ENCODE measurements at regions not wholly inside any gene's neighbourhood (a gene's known extent, or its start where the extent isn't known, plus 50 kb on each side); places are given as distances from the start of the nearest gene placed in this dataset.
"Not testable (repeated sequence)": the region's sequence is repeated elsewhere in the genome, so short reads cannot be mapped to it uniquely, and the experiment has no call there.

DNA sequence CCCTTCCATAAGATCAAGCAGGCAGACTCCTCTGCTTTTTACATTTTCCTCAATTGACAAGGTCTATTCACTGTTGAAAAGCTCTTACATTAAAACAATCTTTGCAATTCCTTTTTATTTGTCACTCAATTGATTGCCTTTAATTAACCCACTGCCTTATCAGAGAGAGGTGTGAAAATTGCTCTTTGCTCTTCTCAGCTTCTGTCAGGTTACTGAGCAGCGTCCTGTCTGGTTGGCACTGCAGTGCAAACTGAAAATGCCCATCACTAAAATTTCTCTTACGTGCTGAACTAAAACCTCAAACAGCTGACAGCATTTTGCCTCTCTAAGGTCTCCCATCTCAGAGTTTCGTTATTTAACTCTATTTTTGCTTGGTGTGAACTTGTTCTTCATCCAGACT, 504.1 kb upstream of the ATXN7L3B start:
- intact Hi-C loops (cut with DNase I), result no loop called here
- no peak for DNase-seq

- intact Hi-C loops (cut with DNase I); DNase-seq: not testable (repeated sequence)
Measured at GRCh38 chr12:74039138-74039537, 498.5 kb upstream of the ATXN7L3B start.

DNA sequence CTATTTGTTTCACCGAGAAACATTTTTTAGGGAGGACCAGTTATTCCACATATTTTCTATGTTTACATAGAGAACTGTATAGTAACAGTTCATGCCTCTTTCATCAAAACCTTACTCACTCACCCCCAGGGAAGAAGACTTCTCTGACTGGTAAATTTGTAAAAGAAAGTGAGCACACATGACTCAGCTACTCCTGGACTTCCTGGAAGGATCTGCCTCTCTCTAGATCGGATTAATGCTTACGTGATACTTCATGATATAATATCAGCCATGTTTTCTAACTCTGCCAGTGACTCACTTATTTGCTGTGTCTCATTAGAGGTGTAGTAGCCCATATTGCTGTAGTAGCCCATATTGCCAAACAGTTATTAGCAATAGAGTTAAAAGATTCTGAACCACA, 494.3 kb upstream of the ATXN7L3B start:
- no peak for DNase-seq
- intact Hi-C loops (cut with DNase I), result no loop called here

GRCh38 chr12:74049348-74049747, 488.3 kb upstream of the ATXN7L3B start:
- intact Hi-C loops (cut with DNase I), result no loop called here
- no peak for DNase-seq

GRCh38 chr12:74051848-74052247, 485.8 kb upstream of the ATXN7L3B start:
- intact Hi-C loops (cut with DNase I), result no loop called here
- DNase-seq, result no peak

- peak in 2 of 10 donors; percentile 47 for DNase-seq
- intact Hi-C loops (cut with DNase I), result no loop called here
Measured at GRCh38 chr12:74066476-74066875, 471.2 kb upstream of the ATXN7L3B start.

GRCh38 chr12:74071182-74071581, 466.5 kb upstream of the ATXN7L3B start:
- intact Hi-C loops (cut with DNase I), result no loop called here
- DNase-seq, result no peak

DNA sequence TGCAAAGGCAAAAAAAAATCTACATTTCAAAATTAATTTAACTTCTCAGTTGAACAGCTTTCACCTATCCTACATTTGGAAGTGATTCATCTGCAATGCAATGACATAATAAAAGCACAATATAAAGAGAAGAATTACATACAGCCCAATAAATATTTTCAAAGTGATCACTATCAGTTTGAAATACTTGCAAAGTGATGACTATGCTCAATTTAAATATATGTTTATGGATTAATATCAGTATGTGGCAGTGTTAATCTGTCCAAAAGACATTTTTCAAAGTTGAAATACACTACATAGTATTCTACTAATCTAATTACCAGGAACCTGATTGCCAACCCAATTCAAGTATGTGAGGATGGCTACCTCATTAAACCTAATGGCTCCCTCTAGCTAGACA, 460.7 kb upstream of the ATXN7L3B start:
- intact Hi-C loops (cut with DNase I), result no loop called here
- no peak for DNase-seq

GRCh38 chr12:74105434-74105833, 432.2 kb upstream of the ATXN7L3B start:
- intact Hi-C loops (cut with DNase I), result no loop called here
- no peak for DNase-seq

DNA sequence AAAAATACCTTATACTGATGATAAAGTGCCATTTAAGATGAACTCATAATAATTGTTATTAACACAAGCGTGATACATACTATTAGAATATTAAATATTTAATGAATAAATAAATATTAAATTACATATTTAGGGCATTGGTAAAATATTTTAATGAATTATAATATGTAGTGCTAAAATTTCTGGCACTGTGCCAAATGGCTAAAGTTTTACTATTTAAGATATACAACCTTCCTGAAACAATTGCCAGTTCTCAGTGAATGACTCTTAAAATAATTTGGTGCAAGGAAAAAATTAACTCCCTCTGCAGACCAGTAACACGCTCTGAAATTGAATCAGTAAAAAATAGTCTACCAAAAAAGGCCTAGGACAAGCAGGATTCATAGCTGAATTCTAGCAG, 428.9 kb upstream of the ATXN7L3B start:
- no peak for DNase-seq
- intact Hi-C loops (cut with DNase I), result no loop called here

DNA sequence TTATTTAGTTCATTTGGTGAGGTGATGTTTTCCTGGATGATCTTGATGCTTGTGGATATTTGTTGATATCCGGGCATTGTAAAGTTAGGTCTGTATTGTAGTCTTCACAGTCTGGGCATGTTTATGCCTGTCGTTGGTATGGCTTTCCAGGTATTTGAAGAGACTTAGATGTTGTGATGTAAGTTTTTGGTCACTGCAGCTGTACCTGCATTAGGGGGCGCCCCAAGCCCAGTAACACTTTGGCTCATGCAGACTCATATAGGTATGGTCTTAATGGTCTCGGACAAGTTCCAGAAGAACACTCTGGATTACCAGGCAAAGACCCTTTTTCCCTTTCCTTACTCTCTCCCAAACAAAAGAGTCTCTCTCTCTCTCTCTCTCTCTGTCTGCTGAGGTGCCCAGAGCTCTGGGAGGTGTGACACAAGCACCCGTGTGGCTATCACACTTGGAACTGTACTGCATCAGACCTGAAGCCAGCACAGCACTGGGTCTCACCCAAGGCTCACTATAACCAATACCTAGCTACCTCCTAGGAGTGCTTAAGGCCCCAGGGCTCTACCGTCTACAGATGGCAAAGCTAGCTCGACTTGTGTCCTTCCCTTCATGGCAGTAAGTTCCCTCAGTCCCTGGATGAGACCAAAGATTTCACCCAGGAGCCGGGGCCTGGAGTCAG, 425.8 kb upstream of the ATXN7L3B start:
- peak in 5 of 10 donors; percentile 9 to 88 (median 48) for DNase-seq
- intact Hi-C loops (cut with DNase I), result loop anchor here (5.0 kb wide), 1 partner anchor 300 kb away; no protein-coding TSS in a partner anchor

GRCh38 chr12:74119811-74120362, 417.7 kb upstream of the ATXN7L3B start:
- DNase-seq, result peak in 5 of 10 donors; percentile 17 to 79 (median 32)
- intact Hi-C loops (cut with DNase I), result no loop called here

DNA sequence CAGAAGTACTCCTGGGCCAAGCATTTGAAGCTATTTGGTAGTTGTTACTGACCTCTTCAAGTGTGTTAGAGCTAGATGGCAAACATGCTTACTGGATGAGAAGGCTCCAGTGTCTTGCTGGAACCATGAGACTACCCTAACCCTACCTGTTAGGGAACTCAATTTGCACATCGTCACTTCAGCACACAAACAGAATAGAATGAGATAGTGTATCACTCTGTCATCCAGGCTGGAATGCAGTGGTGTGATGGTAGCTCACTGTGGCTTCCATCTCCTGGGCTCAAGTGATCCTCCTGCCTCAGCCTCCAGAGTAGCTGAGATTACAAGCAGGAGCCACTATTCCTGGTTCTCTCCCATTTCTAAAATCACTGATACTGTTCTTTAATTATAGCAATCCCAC, 417.0 kb upstream of the ATXN7L3B start:
- intact Hi-C loops (cut with DNase I), result no loop called here
- DNase-seq, result no peak

DNA sequence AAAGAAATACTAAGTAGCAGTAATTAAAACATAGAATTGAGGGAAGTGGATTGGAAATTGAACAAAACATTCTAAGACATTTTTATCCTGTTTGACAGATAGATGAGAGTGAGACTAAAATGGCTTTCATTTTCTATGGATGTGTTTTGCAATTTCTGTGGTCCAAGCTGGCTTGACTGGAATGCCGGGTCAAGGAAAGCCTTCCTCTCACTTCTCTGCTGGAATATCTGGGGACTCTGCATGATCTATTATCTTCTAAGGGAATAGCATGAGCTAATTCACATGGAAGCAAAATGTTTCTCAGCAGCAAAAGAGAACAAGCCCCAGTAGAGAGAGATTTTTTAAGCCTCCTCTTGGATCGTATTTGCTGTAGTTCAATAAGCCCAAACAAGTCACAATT, 407.9 kb upstream of the ATXN7L3B start:
- intact Hi-C loops (cut with DNase I), result no loop called here
- DNase-seq, result no peak

GRCh38 chr12:74144396-74144795, 393.2 kb upstream of the ATXN7L3B start:
- DNase-seq, result no peak
- intact Hi-C loops (cut with DNase I), result no loop called here

- DNase-seq, result no peak
- intact Hi-C loops (cut with DNase I), result no loop called here
Measured at GRCh38 chr12:74145328-74145727, 392.3 kb upstream of the ATXN7L3B start.

DNA sequence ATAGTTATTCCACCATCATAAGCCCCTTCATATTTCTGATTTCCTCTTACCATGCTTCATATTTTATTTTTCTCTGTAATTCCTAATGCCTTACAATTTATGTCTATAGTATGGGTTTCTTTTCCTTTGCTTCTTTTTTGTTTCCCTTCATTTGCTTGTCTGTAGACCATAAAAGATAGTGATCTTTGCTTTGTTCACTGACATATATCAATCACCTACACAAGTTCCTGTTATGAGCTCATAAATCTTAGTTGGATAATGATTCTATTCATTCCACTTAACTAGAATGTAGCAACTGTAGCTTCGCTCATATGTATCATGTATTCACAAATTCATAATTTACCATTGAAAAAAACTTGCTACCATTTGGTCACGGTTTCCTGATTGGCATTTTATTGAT, 388.8 kb upstream of the ATXN7L3B start:
- no peak for DNase-seq

DNA sequence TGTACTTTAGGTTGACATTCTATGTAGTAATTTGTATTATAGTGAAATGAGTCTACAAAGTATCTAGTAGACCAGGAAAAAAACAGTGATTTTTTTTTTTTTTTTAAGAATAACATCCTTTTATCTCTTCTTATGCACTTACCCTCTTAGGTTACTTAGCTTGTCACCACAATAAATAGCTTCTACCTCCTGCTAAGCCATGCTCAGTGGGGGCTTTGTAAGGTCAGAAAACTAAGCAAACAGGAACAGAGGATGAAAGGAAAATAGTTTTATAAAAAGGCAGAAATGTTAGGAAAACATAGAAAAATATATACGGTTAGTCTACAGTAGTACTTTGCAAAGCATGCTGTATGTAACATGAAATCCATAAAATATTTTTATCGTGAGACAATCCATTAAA, 385.3 kb upstream of the ATXN7L3B start:
- DNase-seq, result no peak
- intact Hi-C loops (cut with DNase I), result no loop called here

More for the DNA sequence above, 388.8 kb upstream of the ATXN7L3B start:
- intact Hi-C loops (cut with DNase I), result no loop called here

DNA sequence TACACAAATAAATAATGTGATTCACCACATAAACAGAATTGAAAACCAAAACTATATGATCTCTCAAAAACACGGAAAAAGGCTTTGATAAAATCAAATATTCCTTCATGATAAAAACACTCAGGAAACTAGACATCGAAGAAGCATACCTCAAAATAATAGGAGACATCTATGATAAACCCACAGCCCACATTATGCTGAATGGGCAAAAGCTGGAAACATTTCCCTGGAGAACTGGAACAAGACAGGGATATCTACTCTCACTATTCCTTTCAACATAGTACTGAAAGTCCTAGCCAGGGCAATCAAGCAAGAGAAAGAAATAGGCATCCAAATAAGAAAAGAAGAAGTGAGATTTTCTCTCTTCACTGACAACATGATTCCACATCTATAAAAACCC, 371.5 kb upstream of the ATXN7L3B start:
- intact Hi-C loops (cut with DNase I), result no loop called here

DNA sequence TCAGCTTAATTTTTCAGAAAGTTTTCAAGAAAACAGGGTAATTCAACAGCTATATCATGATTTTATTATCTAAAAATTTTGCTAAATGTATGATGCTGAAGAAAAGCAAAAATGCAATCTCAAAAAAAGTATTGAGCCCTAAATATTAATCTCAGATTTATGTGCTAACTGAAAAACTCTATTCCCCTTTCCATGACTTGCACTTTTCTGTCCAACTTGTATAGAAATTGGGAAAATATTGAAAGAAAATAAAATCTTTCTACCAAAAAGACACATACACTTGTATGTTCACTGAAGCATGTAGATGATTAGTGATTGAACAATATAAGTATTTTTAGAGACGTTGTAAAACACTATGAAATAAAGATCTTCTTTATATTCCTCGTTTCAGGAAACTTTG, 368.0 kb upstream of the ATXN7L3B start:
- no peak for DNase-seq
- intact Hi-C loops (cut with DNase I), result no loop called here

More for the DNA sequence above, 371.5 kb upstream of the ATXN7L3B start:
- no peak for DNase-seq

DNA sequence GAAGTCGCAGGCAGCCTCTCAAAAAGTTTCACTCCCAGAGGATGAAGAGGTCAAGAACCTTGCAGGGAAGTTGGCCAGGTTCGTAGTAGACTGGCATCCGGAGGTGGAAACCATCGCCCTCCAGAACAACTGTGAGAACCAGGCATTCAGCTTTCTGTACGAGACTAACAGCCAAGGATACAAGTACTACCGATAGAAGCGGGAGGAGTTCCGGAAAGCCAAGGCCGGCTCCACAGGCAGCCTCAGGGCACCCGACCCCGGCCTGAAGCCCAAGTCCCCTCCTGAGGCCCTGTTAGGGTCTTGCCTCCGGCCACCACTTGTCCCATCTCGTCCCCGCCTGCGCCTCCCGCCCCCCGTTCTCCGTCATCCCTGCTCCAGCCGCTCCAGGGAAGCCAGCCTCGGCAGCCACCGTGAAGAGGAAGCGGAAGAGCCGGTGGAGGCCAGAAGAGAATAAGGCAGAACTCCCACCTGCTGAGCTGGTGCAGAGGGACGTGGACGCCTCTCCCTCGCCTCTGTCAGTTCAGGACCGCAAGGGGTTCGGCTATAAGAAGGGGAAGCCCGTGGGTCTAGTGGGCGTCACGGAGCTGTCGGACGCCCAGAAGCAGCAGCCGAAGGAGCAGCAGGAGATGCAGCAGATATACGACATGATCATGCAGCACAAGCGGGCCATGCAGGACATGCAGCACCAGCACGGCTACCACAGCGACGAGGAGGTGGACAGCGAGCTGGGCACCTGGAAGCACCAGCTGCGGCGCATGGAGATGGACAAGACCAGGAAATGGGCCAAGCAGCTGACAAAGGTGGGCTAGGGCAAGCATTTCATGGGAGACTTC, 366.8 kb upstream of the ATXN7L3B start:
- intact Hi-C loops (cut with DNase I), result no loop called here
- DNase-seq, result peak in 2 of 10 donors; percentile 69 to 70

Measured in posterior cingulate gyrus (tissue), 11 donors.